ENCODE measurements at regions not wholly inside any gene's neighbourhood (a gene's known extent, or its start where the extent isn't known, plus 50 kb on each side); places are given as distances from the start of the nearest gene placed in this dataset.
"Not testable (repeated sequence)": the region's sequence is repeated elsewhere in the genome, so short reads cannot be mapped to it uniquely, and the experiment has no call there.

- no peak for DNase-seq
These were observed 151.0 kb upstream of the RAB4A start for GRCh38 chr1:229119876-229120275.

- peak; percentile 90 for DNase-seq
These were observed 149.0 kb upstream of the RAB4A start for GRCh38 chr1:229121845-229122436.

GRCh38 chr1:229122606-229123005, 148.3 kb upstream of the RAB4A start:
- no peak for DNase-seq

GRCh38 chr1:229124116-229124515, 146.8 kb upstream of the RAB4A start:
- no peak for DNase-seq

- DNase-seq = no peak
These were observed 146.3 kb upstream of the RAB4A start for GRCh38 chr1:229124520-229125124.

- no peak for DNase-seq
These were observed 143.6 kb upstream of the RAB4A start for GRCh38 chr1:229127301-229127700.

- DNase-seq = no peak
These were observed 142.8 kb upstream of the RAB4A start for GRCh38 chr1:229128066-229128608.

GRCh38 chr1:229129301-229130027, 141.4 kb upstream of the RAB4A start:
- DNase-seq = no peak

- no peak for DNase-seq
These were observed 140.8 kb upstream of the RAB4A start for GRCh38 chr1:229130028-229130668.

GRCh38 chr1:229131243-229132105, 139.4 kb upstream of the RAB4A start:
- no peak for DNase-seq

GRCh38 chr1:229132106-229132443, 138.8 kb upstream of the RAB4A start:
- no peak for DNase-seq

GRCh38 chr1:229132706-229133105, 138.2 kb upstream of the RAB4A start:
- no peak for DNase-seq

GRCh38 chr1:229133151-229133550, 137.8 kb upstream of the RAB4A start:
- no peak for DNase-seq

GRCh38 chr1:229133811-229134210, 137.1 kb upstream of the RAB4A start:
- DNase-seq = no peak

GRCh38 chr1:229134381-229135217, 136.3 kb upstream of the RAB4A start:
- DNase-seq = not testable (repeated sequence)

GRCh38 chr1:229135773-229136172, 135.1 kb upstream of the RAB4A start:
- no peak for DNase-seq

- DNase-seq = no peak
These were observed 134.1 kb upstream of the RAB4A start for GRCh38 chr1:229136822-229137221.

GRCh38 chr1:229137271-229137670, 133.6 kb upstream of the RAB4A start:
- DNase-seq = no peak

- no peak for DNase-seq
These were observed 132.9 kb upstream of the RAB4A start for GRCh38 chr1:229138058-229138457.

GRCh38 chr1:229139331-229140118, 131.4 kb upstream of the RAB4A start:
- no peak for DNase-seq

- DNase-seq = no peak
These were observed 130.9 kb upstream of the RAB4A start for GRCh38 chr1:229140119-229140396.

Measured in NCI-H1436 (cell line).